BLaER1 (cell line): ENCODE measurements at regions not wholly inside any gene's neighbourhood (a gene's known extent, or its start where the extent isn't known, plus 50 kb on each side); places are given as distances from the start of the nearest gene placed in this dataset.

Experiments used
- H3K27ac ChIP-seq: shearing (Covaris generic); formaldehyde crosslinking; 2 replicates; pipeline ENCODE4 v1.8.1; 2022
- H3K27me3 ChIP-seq: shearing (Covaris generic); formaldehyde crosslinking; 2 replicates; pipeline ENCODE4 v1.8.1; 2022
- H3K36me3 ChIP-seq: shearing (Covaris generic); formaldehyde crosslinking; 2 replicates; pipeline ENCODE4 v1.8.1; 2022
- H3K4me1 ChIP-seq: shearing (Covaris generic); formaldehyde crosslinking; 2 replicates; pipeline ENCODE4 v1.8.1; 2022
- H3K4me2 ChIP-seq: shearing (Covaris generic); formaldehyde crosslinking; 2 replicates; pipeline ENCODE4 v1.8.1; 2022
- H3K4me3 ChIP-seq: shearing (Covaris generic); formaldehyde crosslinking; 2 replicates; pipeline ENCODE4 v1.8.1; 2022
- H3K9ac ChIP-seq: shearing (Covaris generic); formaldehyde crosslinking; 2 replicates; pipeline ENCODE4 v1.8.1; 2022
- H3K9me3 ChIP-seq: shearing (Covaris generic); formaldehyde crosslinking; 2 replicates; pipeline ENCODE4 v1.8.1; 2022
- H4K20me1 ChIP-seq: shearing (Covaris generic); formaldehyde crosslinking; 2 replicates; pipeline ENCODE4 v1.8.1; 2022
- Cebpa-rat ChIP-seq: shearing (Covaris generic); IDR thresholded peaks from 2 replicates; pipeline ENCODE4 v1.8.1; 2022

DNA sequence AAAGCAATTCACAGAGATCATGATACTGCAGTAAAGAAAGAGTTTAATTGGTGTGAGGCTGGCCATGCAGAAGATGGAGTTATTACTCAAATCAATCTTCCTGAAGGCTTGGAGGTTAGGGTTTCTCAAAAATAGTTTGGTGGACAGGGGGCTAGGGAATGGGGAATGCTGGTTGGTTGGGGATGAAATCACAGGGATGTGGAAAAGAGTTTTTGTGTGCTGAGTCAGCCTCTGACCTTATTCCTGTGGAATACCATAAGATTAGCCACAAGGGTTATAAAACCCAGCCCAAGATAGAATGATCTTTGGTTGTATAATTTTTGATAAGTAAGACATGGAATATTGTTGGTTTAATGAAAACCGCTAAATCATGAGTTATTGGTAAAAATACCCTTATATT, 764.3 kb downstream of the TYW1 start:
- no peak for TF ChIP-seq Cebpa-rat
- Histone ChIP-seq H3K36me3 (no peaks in the 10 kb centered on the region), H3K4me2 (no peak overlapping the region), H3K9me3 (no peaks in the 10 kb centered on the region), H3K4me1 (no peaks in the 10 kb centered on the region), H3K27ac (no peak overlapping the region), H3K9ac (no peak overlapping the region), H3K27me3 (no peaks in the 10 kb centered on the region), H4K20me1 (no peaks in the 10 kb centered on the region), H3K4me3 (no peak overlapping the region)

DNA sequence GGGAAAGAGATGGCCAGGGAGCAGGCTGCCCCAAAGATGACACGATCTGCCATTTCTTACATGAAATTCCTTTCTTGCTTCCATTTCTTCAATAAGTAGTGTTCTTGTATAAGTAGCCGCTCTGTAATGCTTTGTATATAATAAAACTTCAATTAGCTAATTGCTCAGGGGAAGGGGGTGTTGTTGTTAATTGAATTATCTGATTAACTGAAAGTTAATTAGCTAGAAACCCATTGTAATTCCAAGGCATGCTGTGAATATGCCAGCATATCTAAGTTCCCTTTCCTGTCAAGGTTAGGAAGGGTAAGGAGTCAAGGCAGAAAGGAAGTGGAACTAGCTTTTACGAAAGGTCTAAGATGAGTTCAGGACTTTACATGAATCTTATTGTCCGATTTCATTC, 765.9 kb downstream of the TYW1 start:
- no peak overlapping the region for H3K4me2 ChIP-seq
- no peak overlapping the region for H3K9ac ChIP-seq
- no peaks in the 10 kb centered on the region for H4K20me1 ChIP-seq
- no peaks in the 10 kb centered on the region for H3K36me3 ChIP-seq
- no peaks in the 10 kb centered on the region for H3K4me1 ChIP-seq
- H3K27me3 ChIP-seq = no peaks in the 10 kb centered on the region
- no peak for TF ChIP-seq Cebpa-rat
- H3K27ac ChIP-seq = no peak overlapping the region
- H3K9me3 ChIP-seq = peaks cover 8% of the 10 kb centered on the region; the same call in 1 of the 2 replicates
- no peak overlapping the region for H3K4me3 ChIP-seq

DNA sequence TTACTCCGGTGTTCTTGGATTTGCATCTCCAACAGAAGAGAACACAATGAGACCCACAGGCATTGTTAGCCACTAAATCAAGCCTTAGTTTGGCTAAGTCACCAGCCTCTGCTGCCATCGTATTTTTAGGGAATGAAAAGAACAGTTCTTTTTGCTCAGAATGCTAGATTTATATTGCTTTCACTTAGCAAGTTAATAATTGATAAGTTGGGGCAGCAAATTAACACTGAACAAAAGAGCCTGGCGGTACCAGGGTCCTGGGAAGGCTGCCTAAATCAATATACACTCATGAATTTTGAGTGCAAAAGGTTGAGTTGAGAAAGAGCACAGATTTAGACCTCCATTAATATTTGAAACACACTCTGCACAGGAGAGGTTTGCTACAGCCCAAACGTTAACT, 767.7 kb downstream of the TYW1 start:
- Histone ChIP-seq H3K9ac (no peak overlapping the region), H3K4me2 (no peak overlapping the region), H4K20me1 (no peaks in the 10 kb centered on the region), H3K36me3 (no peaks in the 10 kb centered on the region), H3K4me3 (no peak overlapping the region), H3K27ac (no peak overlapping the region), H3K9me3 (peaks cover 8% of the 10 kb centered on the region; the same call in 1 of the 2 replicates), H3K27me3 (no peaks in the 10 kb centered on the region), H3K4me1 (no peaks in the 10 kb centered on the region)
- TF ChIP-seq Cebpa-rat = no peak

DNA sequence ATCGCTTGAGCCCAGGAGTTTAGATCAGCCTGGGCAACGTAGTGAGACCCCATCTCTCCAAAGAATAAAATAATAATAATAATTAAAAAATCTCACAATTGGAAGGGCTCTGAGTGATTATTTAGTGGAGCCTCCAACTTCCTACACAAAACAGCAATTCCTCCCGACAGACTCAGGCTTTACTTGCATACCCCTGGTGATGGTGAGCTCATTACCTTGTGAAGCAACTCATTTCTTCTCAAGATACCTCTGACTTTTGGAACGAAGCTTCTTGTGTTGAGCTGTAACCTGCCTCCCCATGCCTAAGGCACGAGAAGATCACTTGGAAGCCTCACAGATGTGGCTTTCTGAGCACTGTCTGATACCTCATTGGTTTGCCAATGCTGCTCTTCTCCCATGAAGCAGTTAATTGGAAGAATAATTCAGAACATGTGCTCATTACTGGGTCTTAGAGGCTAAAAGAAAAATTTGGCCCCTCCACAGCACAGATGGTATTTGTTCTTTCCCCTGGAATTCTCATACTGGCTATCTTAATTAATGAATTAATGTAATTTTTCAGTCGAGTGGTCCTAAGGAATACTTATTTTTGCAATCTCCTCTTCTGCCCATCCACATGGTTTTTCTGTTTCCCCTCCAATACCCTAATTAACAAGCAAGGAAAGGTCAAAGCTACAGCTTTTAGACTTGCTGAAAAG, 769.0 kb downstream of the TYW1 start:
- H3K27ac ChIP-seq = no peak overlapping the region
- no peaks in the 10 kb centered on the region for H3K4me1 ChIP-seq
- peaks cover 8% of the 10 kb centered on the region; the same call in 1 of the 2 replicates for H3K9me3 ChIP-seq
- H3K4me2 ChIP-seq = no peak overlapping the region
- no peaks in the 10 kb centered on the region for H4K20me1 ChIP-seq
- H3K27me3 ChIP-seq = no peaks in the 10 kb centered on the region
- TF ChIP-seq Cebpa-rat = no peak
- H3K9ac ChIP-seq = no peak overlapping the region
- H3K4me3 ChIP-seq = no peak overlapping the region
- no peaks in the 10 kb centered on the region for H3K36me3 ChIP-seq

DNA sequence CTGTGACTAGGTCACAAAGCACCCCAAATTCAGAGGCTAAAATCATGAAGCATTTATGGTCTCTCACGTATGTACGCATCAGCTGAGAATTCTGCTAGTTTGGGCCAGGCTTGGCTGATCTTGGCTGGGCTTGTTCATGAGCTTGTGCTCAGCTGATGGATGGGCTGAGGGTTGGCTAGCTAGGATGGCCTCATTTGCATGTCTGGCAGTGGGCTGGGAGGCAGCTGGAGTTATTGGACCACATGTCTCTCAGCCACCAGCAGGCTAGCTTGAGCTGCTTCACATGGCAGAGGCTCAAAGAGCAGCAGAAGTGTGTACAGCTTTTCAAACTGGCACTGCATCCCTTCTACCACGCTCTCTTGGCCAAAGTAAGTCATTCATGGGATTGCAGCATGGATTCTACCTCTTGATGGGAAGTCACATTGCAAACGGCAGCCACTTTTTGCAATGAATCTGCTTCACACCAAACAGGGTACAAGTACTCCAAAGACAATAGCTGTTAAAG, 770.3 kb downstream of the TYW1 start:
- H3K36me3 ChIP-seq = no peaks in the 10 kb centered on the region
- H3K9me3 ChIP-seq = peaks cover 8% of the 10 kb centered on the region; the same call in 1 of the 2 replicates
- no peak for TF ChIP-seq Cebpa-rat

DNA sequence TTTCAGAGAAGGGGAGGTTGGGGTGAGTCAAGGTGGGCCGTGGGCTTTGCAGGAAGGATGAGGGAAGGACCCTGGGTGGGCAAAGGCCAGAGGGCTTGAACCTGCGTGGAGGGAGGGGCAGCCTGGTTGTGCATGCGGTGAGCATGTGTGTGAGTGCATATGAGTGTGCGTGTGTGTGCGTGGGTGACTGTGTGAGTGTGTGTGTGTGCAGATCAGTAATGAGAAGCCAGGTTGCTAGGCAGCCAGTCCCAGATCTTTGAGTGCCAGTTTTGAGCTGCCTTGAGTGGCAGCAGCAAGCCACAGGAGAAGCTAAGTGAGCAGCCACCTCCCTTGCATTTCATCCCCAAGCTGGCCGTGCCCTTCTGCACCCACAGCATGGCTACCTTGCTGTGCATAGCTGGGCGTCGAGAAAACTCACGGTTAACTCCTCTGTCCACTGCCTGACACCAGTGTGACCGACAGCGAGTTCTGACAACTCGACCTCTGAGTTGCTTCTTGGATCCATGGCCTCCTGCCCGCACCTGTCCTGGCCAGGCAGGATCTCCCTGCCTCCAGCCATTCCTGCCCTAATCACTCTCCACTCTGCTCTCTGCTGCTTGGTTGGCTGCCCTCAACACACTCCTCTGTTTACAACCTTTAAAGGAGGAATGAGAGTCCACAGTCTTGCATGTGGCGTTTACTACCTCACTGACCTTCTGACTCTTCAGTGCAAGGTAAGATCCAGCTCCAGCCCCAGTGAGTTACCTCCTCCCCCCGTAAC, 775.4 kb downstream of the TYW1 start:
- no peaks in the 10 kb centered on the region for H3K36me3 ChIP-seq
- H3K4me2 ChIP-seq = no peak overlapping the region
- no peaks in the 10 kb centered on the region for H4K20me1 ChIP-seq
- no peaks in the 10 kb centered on the region for H3K27me3 ChIP-seq
- H3K9ac ChIP-seq = no peak overlapping the region
- H3K27ac ChIP-seq = no peak overlapping the region
- no peaks in the 10 kb centered on the region for H3K4me1 ChIP-seq
- peaks cover 2% of the 10 kb centered on the region; the same call in 1 of the 2 replicates for H3K9me3 ChIP-seq
- no peak overlapping the region for H3K4me3 ChIP-seq
- TF ChIP-seq Cebpa-rat = no peak

More for the DNA sequence above, 770.3 kb downstream of the TYW1 start:
- no peak overlapping the region for H3K27ac ChIP-seq
- H3K9ac ChIP-seq = no peak overlapping the region
- H3K4me2 ChIP-seq = no peak overlapping the region
- no peaks in the 10 kb centered on the region for H3K4me1 ChIP-seq
- H4K20me1 ChIP-seq = no peaks in the 10 kb centered on the region
- H3K4me3 ChIP-seq = no peak overlapping the region
- H3K27me3 ChIP-seq = no peaks in the 10 kb centered on the region

DNA sequence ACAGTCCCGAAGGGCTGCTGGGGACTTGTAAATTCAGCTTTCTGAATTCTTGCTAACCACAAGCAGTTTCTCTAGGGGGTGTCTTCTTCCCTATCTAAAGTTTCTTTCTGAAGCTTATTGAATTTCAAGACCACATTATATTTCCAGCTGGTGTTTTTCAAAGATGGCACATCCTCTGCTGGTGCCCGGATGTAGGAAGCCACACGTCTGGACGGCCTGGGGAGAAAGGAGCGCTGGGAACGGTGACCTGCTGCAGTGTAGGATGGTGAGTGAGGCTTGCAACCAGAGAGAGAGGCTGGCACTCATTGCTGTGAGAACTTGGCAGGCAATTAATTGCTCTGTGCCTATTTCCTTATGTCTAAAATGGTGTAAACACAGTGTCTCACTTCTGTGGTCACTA, 776.4 kb downstream of the TYW1 start:
- Histone ChIP-seq H3K27me3 (no peaks in the 10 kb centered on the region), H3K4me2 (no peak overlapping the region), H3K36me3 (no peaks in the 10 kb centered on the region), H3K4me1 (no peaks in the 10 kb centered on the region), H3K4me3 (no peak overlapping the region), H3K9me3 (no peaks in the 10 kb centered on the region), H3K9ac (no peak overlapping the region), H4K20me1 (no peaks in the 10 kb centered on the region), H3K27ac (no peak overlapping the region)
- no peak for TF ChIP-seq Cebpa-rat

DNA sequence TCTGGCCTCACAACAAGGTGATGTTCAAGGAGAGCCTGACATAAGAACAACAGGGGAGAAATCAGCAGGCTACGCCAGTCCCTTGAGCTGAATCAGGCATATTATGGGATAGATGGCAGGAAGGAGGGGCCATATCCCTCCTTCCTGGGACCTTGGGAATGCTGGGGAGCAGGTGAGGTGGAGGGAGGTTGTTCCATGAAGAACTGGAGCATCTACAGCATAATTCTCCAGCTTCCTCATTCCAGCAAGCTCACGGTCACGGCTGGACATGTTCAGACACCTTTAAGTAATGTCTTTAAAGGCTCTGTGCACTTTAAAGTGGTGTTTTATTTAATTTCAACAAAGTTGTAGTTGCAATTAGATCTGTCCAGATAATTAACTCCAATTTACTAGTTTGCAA, 780.5 kb downstream of the TYW1 start:
- Histone ChIP-seq H3K4me3 (no peak overlapping the region), H4K20me1 (no peaks in the 10 kb centered on the region), H3K36me3 (no peaks in the 10 kb centered on the region), H3K4me1 (no peaks in the 10 kb centered on the region), H3K9me3 (no peaks in the 10 kb centered on the region), H3K27ac (no peak overlapping the region), H3K27me3 (no peaks in the 10 kb centered on the region), H3K4me2 (no peak overlapping the region), H3K9ac (no peak overlapping the region)
- no peak for TF ChIP-seq Cebpa-rat

DNA sequence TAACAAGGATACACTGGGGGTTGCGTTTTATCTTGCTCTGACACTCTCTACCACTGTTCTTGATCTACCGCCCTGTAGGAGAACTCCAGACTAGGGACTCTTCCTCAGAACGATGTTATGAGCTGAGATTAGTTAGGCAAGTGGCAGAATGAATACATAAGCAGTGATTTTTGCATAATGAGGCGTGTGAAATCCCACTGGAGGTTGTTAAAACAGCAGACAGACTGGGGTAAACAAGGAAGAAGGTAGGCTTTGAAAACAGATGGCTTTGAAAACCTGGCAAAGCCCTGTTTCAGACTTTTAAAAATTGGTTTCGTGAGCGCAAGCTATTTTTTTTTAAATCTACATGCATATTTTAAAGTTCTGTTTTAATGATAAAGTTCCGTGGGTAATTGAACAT, 785.2 kb downstream of the TYW1 start:
- H3K27ac ChIP-seq = no peak overlapping the region
- H4K20me1 ChIP-seq = no peaks in the 10 kb centered on the region
- H3K27me3 ChIP-seq = no peaks in the 10 kb centered on the region
- H3K9me3 ChIP-seq = no peaks in the 10 kb centered on the region
- no peak overlapping the region for H3K9ac ChIP-seq
- no peak for TF ChIP-seq Cebpa-rat
- H3K4me2 ChIP-seq = no peak overlapping the region
- H3K4me1 ChIP-seq = no peaks in the 10 kb centered on the region
- H3K36me3 ChIP-seq = no peaks in the 10 kb centered on the region
- H3K4me3 ChIP-seq = no peak overlapping the region

DNA sequence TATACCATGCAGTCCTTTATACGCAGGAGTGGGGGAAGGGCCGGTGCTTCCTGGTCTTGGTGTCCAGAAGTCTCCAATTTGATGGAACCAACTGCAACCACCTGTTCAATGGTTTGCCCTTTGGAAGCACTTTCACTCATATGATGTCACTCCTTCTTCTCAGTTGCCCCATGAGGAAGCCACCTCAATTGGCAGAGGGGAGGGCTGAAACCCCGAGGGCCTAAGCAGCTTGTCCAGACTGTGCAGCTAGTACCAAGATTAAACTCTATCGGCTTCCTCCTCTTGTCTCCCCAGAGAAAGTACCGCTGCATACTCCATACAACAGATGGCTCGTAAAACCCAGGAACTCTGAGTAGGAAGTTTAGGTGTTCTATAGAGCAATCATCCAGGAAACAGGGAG, 789.4 kb downstream of the TYW1 start:
- Histone ChIP-seq H4K20me1 (no peaks in the 10 kb centered on the region), H3K27me3 (no peaks in the 10 kb centered on the region), H3K4me3 (no peak overlapping the region), H3K4me1 (no peaks in the 10 kb centered on the region), H3K4me2 (no peak overlapping the region), H3K9me3 (no peaks in the 10 kb centered on the region), H3K27ac (no peak overlapping the region), H3K9ac (no peak overlapping the region), H3K36me3 (no peaks in the 10 kb centered on the region)
- no peak for TF ChIP-seq Cebpa-rat
